ENCODE measurements at regions not wholly inside any gene's neighbourhood (a gene's known extent, or its start where the extent isn't known, plus 50 kb on each side); places are given as distances from the start of the nearest gene placed in this dataset.

- TF ChIP-seq GATA2 (IDR thresholded peaks at IDR 0.05; ENCODE audit: insufficient read depth, insufficient read length, low read depth, low read length) (no peak), CTCF (IDR thresholded peaks at IDR 0.05; ENCODE audit: extremely low read depth in 1 of 2, insufficient read depth in 1 of 2, low read depth in 1 of 2, low read length in 2 of 2) (no peak), POLR2A (IDR thresholded peaks at IDR 0.05; ENCODE audit: low read depth, low read length) (no peak), FOS (IDR thresholded peaks at IDR 0.05; ENCODE audit: borderline replicate concordance, insufficient read depth, low read length) (no peak), MAX (IDR thresholded peaks at IDR 0.05; ENCODE audit: insufficient read depth, insufficient read length) (no peak), EZH2 (IDR thresholded peaks at IDR 0.05; ENCODE audit: borderline replicate concordance, low read depth, low read length, severe bottlenecking) (no peak)
- CTCF ChIA-PET, result interaction anchor here (1.6 kb wide), 1 partner anchor 19 kb away, joined by 3 read pairs; no protein-coding TSS in a partner anchor
- no peak overlapping the region for H2AFZ ChIP-seq (ENCODE audit: low read depth, low read length)
Measured at GRCh38 chr14:63788011-63788933, 60.4 kb upstream of the SGPP1 start.

More at GRCh38 chr14:63788011-63788933, 60.4 kb upstream of the SGPP1 start:
- H3K36me3 ChIP-seq (ENCODE audit: control insufficient read depth in 2 of 2, extremely low read depth in 1 of 2, insufficient read depth in 2 of 2, low read length in 2 of 2), result no peaks in the 10 kb centered on the region
- dilution Hi-C loops (cut with MboI; ENCODE audit: extremely low pct_ligation_motif_present, low sequenced_read_pairs), result no loop called here
- H3K9me3 ChIP-seq (replicated peaks; ENCODE audit: control insufficient read depth, insufficient read depth, low read length), result no peaks in the 10 kb centered on the region
- no peaks in the 10 kb centered on the region for H3K79me2 ChIP-seq (ENCODE audit: control insufficient read depth, insufficient read depth, low read length)
- H3K27me3 ChIP-seq (ENCODE audit: control insufficient read depth in 2 of 2, insufficient read depth in 2 of 2, low read length in 2 of 2), result peaks cover 0 to 6% of the 10 kb centered on the region in 2 experiments
- DNase-seq (ENCODE audit: low read depth, low spot score) (no peak), FAIRE-seq (no peak)
- H3K4me2 ChIP-seq (ENCODE audit: insufficient read depth, low read length), result no peak overlapping the region
- no peaks in the 10 kb centered on the region for H4K20me1 ChIP-seq (replicated peaks; ENCODE audit: control insufficient read depth, extremely low read depth, insufficient read depth, low read length)
- POLR2A ChIA-PET, result no interaction called here
- intact Hi-C loops (cut with micrococcal nuclease), result no loop called here
- no peaks in the 10 kb centered on the region for H3K9me1 ChIP-seq (replicated peaks; ENCODE audit: control insufficient read depth, extremely low read depth, insufficient read depth, low read length)
- no peak overlapping the region for H3K27ac ChIP-seq (ENCODE audit: insufficient read depth, low read depth, low read length)
- no TSS peak for BruUV-seq (replicated peaks)
- H3K4me3 ChIP-seq (replicated peaks in 1 of 3; ENCODE audit: insufficient read depth in 1 of 3, low read depth in 1 of 3, low read length in 3 of 3), result no peak overlapping the region
- H3K4me1 ChIP-seq (ENCODE audit: control insufficient read depth, extremely low read depth, insufficient read depth, low read length), result no peaks in the 10 kb centered on the region
- H3K9ac ChIP-seq (replicated peaks; ENCODE audit: extremely low read depth, insufficient read depth, low read length), result no peak overlapping the region

All from endothelial cell of umbilical vein (primary cell).